DMS 273 treated with DMSO at 0.1 percent for 48 hours (cell line): ENCODE measurements at regions not wholly inside any gene's neighbourhood (a gene's known extent, or its start where the extent isn't known, plus 50 kb on each side); places are given as distances from the start of the nearest gene placed in this dataset.

ENCODE experiments used
- DNase-seq: peaks from one replicate; lab custom pipeline; 2025; lab: John Stamatoyannopoulos, UW

- DNase-seq: no peak
These were observed 446.2 kb downstream of the PIK3C3 start for GRCh38 chr18:42401131-42401673.

- DNase-seq: no peak
These were observed 449.1 kb downstream of the PIK3C3 start for GRCh38 chr18:42404151-42404550.

- DNase-seq: no peak
These were observed 454.0 kb downstream of the PIK3C3 start for GRCh38 chr18:42409005-42409404.

- no peak for DNase-seq
These were observed 457.2 kb downstream of the PIK3C3 start for GRCh38 chr18:42412281-42412680.

- no peak for DNase-seq
These were observed 457.9 kb downstream of the PIK3C3 start for GRCh38 chr18:42412896-42413295.

GRCh38 chr18:42413870-42414269 lies 458.8 kb downstream of the PIK3C3 start:
- DNase-seq: no peak

- no peak for DNase-seq
These were observed 459.9 kb downstream of the PIK3C3 start for GRCh38 chr18:42414756-42415454.

- DNase-seq: no peak
These were observed 462.2 kb downstream of the PIK3C3 start for GRCh38 chr18:42417189-42417588.

- no peak for DNase-seq
These were observed 463.1 kb downstream of the PIK3C3 start for GRCh38 chr18:42418121-42418520.

GRCh38 chr18:42425025-42425424 lies 470.0 kb downstream of the PIK3C3 start:
- DNase-seq: no peak

- DNase-seq: no peak
These were observed 471.5 kb downstream of the PIK3C3 start for GRCh38 chr18:42426496-42427015.

- DNase-seq: no peak
These were observed 474.2 kb downstream of the PIK3C3 start for GRCh38 chr18:42429196-42429595.

- DNase-seq: no peak
These were observed 481.3 kb downstream of the PIK3C3 start for GRCh38 chr18:42436222-42436765.

- DNase-seq: no peak
These were observed 482.0 kb downstream of the PIK3C3 start for GRCh38 chr18:42437001-42437400.

GRCh38 chr18:42437646-42438045 lies 482.6 kb downstream of the PIK3C3 start:
- DNase-seq: no peak

GRCh38 chr18:42442656-42443055 lies 487.6 kb downstream of the PIK3C3 start:
- DNase-seq: no peak

- no peak for DNase-seq
These were observed 489.3 kb downstream of the PIK3C3 start for GRCh38 chr18:42444349-42444748.

GRCh38 chr18:42445359-42445758 lies 490.3 kb downstream of the PIK3C3 start:
- DNase-seq: no peak

GRCh38 chr18:42446195-42446594 lies 491.2 kb downstream of the PIK3C3 start:
- no peak for DNase-seq

GRCh38 chr18:42447688-42448087 lies 492.7 kb downstream of the PIK3C3 start:
- no peak for DNase-seq

GRCh38 chr18:42458226-42458625 lies 503.2 kb downstream of the PIK3C3 start:
- no peak for DNase-seq

- no peak for DNase-seq
These were observed 504.8 kb downstream of the PIK3C3 start for GRCh38 chr18:42459873-42460272.

- DNase-seq: no peak
These were observed 516.9 kb downstream of the PIK3C3 start for GRCh38 chr18:42471885-42472284.

GRCh38 chr18:42473611-42474010 lies 518.6 kb downstream of the PIK3C3 start:
- DNase-seq: no peak
